HepG2 (cell line): ENCODE measurements at regions not wholly inside any gene's neighbourhood (a gene's known extent, or its start where the extent isn't known, plus 50 kb on each side); places are given as distances from the start of the nearest gene placed in this dataset.

Experiments
- ATF1 ChIP-seq: IDR thresholded peaks from 2 replicates; pipeline ENCODE4 v1.6.1; 2016; ENCODE audit warnings: mild to moderate bottlenecking, control low read depth
- CREBL2 ChIP-seq: sonication (generic); formaldehyde crosslinking; IDR thresholded peaks from 2 replicates; pipeline ENCODE4 v1.8.1; 2023; ENCODE audit warnings: missing genetic modification reagents, mild to moderate bottlenecking, borderline replicate concordance
- EEA1 ChIP-seq: sonication (generic); formaldehyde crosslinking; IDR thresholded peaks from 2 replicates; pipeline ENCODE4 v1.5.1; 2020; ENCODE audit warnings: mild to moderate bottlenecking, missing genetic modification reagents, borderline replicate concordance
- ETV5 ChIP-seq: IDR thresholded peaks from 2 replicates; pipeline ENCODE4 v1.6.1; 2018; ENCODE audit warnings: missing biosample characterization, missing genetic modification reagents, inconsistent platforms, borderline replicate concordance
- ETV6 ChIP-seq: sonication (generic); formaldehyde crosslinking; conservative IDR thresholded peaks from 2 replicates; pipeline ENCODE4 v1.4.0; 2020; ENCODE audit warnings: missing genetic modification reagents
- FOXK1 ChIP-seq: sonication (generic); formaldehyde crosslinking; IDR thresholded peaks from 2 replicates; pipeline ENCODE4 v1.4.0; 2020; ENCODE audit warnings: low read depth, missing genetic modification reagents, borderline replicate concordance
- FOXO4 ChIP-seq: sonication (generic); formaldehyde crosslinking; conservative IDR thresholded peaks from 2 replicates; pipeline ENCODE4 v1.8.1; 2023; ENCODE audit warnings: missing genetic modification reagents
- GATAD1 ChIP-seq: IDR thresholded peaks from 2 replicates; pipeline ENCODE4 v1.6.1; 2016; ENCODE audit warnings: missing genetic modification reagents, missing compliant biosample characterization
- HOXA3 ChIP-seq: sonication (generic); formaldehyde crosslinking; IDR thresholded peaks from 2 replicates; pipeline ENCODE4 v1.5.0; 2020; ENCODE audit warnings: missing genetic modification reagents
- KMT2B ChIP-seq: IDR thresholded peaks from 2 replicates; pipeline ENCODE4 v1.6.1; 2016; ENCODE audit warnings: missing genetic modification reagents, missing compliant biosample characterization
- ONECUT2 ChIP-seq: sonication (generic); formaldehyde crosslinking; IDR thresholded peaks from 2 replicates; pipeline ENCODE4 v1.4.0; 2020; ENCODE audit warnings: missing genetic modification reagents
- RCOR2 ChIP-seq: IDR thresholded peaks from 2 replicates; pipeline ENCODE4 v1.6.1; 2016; ENCODE audit warnings: missing biosample characterization, missing genetic modification reagents
- SMAD3 ChIP-seq: sonication (generic); formaldehyde crosslinking; IDR thresholded peaks from 2 replicates; pipeline ENCODE4 v1.4.0; 2020; ENCODE audit warnings: missing genetic modification reagents
- SNAPC2 ChIP-seq: sonication (generic); formaldehyde crosslinking; IDR thresholded peaks from 2 replicates; pipeline ENCODE4 v1.8.1; 2022; ENCODE audit warnings: mild to moderate bottlenecking, missing genetic modification reagents
- ZEB1 ChIP-seq: IDR thresholded peaks from 2 replicates; pipeline ENCODE4 v1.6.1; 2012; ENCODE audit warnings: mild to moderate bottlenecking, low read depth, inconsistent platforms; ENCODE audit not compliant: insufficient replicate concordance
- ZNF317 ChIP-seq: sonication (generic); formaldehyde crosslinking; IDR thresholded peaks from 2 replicates; pipeline ENCODE4 v1.5.0; 2020; ENCODE audit warnings: mild to moderate bottlenecking, missing genetic modification reagents
- ZNF343 ChIP-seq: sonication (generic); formaldehyde crosslinking; IDR thresholded peaks from 2 replicates; pipeline ENCODE4 v1.4.0; 2020; ENCODE audit warnings: mild to moderate bottlenecking, missing genetic modification reagents
- ZNF710 ChIP-seq: sonication (generic); formaldehyde crosslinking; IDR thresholded peaks from 2 replicates; pipeline ENCODE4 v1.5.0; 2020; ENCODE audit warnings: mild to moderate bottlenecking, missing genetic modification reagents, borderline replicate concordance
- ZNF772 ChIP-seq: sonication (generic); formaldehyde crosslinking; IDR thresholded peaks from 2 replicates; pipeline ENCODE4 v1.5.0; 2020; ENCODE audit warnings: mild to moderate bottlenecking, missing genetic modification reagents
- TF ChIP-seq, protein P1 (sequence below): sonication (generic); formaldehyde crosslinking; IDR thresholded peaks from 2 replicates; pipeline ENCODE4 v1.4.0; 2020; ENCODE audit warnings: missing genetic modification reagents
- TF ChIP-seq, protein P2 (sequence below): sonication (generic); formaldehyde crosslinking; IDR thresholded peaks from 2 replicates; pipeline ENCODE4 v1.5.1; 2020; ENCODE audit warnings: mild to moderate bottlenecking, moderate library complexity, missing genetic modification reagents

DNA sequence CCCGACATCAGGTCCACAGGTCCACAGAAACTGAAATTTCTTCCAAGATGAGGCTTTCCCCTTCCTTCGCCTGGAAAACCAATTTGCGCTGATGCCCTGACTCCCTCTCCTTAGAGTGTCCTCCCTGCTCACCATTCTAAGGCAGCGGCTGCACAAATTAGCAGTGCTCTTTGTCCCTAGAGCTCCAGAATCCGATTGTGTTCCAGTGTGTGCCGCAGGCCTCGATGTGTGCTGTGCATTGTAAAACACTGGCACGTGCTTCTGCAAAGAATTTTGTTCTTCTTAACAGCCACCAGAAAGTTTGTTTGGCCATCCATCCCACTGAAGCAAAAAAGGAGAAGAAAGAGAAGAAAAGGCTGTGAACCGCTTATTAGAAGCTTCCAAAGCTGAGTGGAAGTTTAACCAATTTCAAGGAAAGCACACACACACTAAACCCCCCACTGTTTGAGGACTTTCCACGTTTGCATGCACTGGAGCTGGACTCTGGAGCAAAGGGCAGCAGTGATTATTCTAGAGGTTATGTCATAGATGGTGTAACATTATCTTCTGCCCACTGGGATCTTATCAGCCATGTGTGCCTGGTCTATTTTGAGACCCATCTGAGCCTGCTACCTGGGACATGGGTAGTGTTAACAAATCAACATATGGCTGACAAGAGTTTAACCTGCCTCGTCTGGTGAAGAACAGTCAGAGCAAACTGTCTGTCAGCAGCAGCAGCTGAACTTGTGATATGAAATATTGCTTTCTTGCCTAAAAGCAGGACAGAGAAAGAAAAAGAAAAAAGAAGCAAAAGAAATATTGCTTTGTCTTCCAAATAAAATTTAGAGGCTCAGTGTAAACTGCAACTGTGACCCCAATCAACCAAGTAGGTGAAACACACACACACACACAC, 64.9 kb upstream of the RREB1 start (continued):
- TF ChIP-seq, protein P1, sequence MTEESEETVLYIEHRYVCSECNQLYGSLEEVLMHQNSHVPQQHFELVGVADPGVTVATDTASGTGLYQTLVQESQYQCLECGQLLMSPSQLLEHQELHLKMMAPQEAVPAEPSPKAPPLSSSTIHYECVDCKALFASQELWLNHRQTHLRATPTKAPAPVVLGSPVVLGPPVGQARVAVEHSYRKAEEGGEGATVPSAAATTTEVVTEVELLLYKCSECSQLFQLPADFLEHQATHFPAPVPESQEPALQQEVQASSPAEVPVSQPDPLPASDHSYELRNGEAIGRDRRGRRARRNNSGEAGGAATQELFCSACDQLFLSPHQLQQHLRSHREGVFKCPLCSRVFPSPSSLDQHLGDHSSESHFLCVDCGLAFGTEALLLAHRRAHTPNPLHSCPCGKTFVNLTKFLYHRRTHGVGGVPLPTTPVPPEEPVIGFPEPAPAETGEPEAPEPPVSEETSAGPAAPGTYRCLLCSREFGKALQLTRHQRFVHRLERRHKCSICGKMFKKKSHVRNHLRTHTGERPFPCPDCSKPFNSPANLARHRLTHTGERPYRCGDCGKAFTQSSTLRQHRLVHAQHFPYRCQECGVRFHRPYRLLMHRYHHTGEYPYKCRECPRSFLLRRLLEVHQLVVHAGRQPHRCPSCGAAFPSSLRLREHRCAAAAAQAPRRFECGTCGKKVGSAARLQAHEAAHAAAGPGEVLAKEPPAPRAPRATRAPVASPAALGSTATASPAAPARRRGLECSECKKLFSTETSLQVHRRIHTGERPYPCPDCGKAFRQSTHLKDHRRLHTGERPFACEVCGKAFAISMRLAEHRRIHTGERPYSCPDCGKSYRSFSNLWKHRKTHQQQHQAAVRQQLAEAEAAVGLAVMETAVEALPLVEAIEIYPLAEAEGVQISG (CRISPR knock-in tag) = peak; percentile 67
- TF ChIP-seq ONECUT2 (CRISPR knock-in tag) (peak; percentile 32; the same call in 1 of the 2 replicates), FOXK1 (CRISPR knock-in tag) (peak; percentile 84; the same call in 1 of the 2 replicates), ZNF317 (CRISPR knock-in tag) (peak; percentile 56; the same call in 1 of the 2 replicates), ZNF772 (CRISPR knock-in tag) (peak; percentile 91), RCOR2 (CRISPR knock-in tag) (peak; percentile 93), ZEB1 (peak; percentile 74), ETV6 (CRISPR knock-in tag) (no peak), KMT2B (peak; percentile 52; the same call in 1 of the 2 replicates), SMAD3 (CRISPR knock-in tag) (peak; percentile 93), ETV5 (peak; percentile 40; the same call in 1 of the 2 replicates), FOXO4 (0 out of 2 replicates have a peak, but pooled peaks have one; percentile 49), EEA1 (CRISPR knock-in tag) (peak; percentile 73; the same call in 1 of the 2 replicates), CREBL2 (CRISPR knock-in tag) (no peak), SNAPC2 (CRISPR knock-in tag) (0 out of 2 replicates have a peak, but pooled peaks have one; percentile 67), HOXA3 (CRISPR knock-in tag) (peak; percentile 91), ATF1 (CRISPR knock-in tag) (peak; percentile 44; the same call in 1 of the 2 replicates), GATAD1 (CRISPR knock-in tag) (peak; percentile 75; the same call in 1 of the 2 replicates), ZNF343 (CRISPR knock-in tag) (peak; percentile 83; the same call in 1 of the 2 replicates), ZNF710 (peak; percentile 93)
- TF ChIP-seq, protein P2, sequence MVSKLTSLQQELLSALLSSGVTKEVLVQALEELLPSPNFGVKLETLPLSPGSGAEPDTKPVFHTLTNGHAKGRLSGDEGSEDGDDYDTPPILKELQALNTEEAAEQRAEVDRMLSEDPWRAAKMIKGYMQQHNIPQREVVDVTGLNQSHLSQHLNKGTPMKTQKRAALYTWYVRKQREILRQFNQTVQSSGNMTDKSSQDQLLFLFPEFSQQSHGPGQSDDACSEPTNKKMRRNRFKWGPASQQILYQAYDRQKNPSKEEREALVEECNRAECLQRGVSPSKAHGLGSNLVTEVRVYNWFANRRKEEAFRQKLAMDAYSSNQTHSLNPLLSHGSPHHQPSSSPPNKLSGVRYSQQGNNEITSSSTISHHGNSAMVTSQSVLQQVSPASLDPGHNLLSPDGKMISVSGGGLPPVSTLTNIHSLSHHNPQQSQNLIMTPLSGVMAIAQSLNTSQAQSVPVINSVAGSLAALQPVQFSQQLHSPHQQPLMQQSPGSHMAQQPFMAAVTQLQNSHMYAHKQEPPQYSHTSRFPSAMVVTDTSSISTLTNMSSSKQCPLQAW (CRISPR knock-in tag) = peak; percentile 97
